Left lung (tissue), 4 donors: ENCODE measurements at regions not wholly inside any gene's neighbourhood (a gene's known extent, or its start where the extent isn't known, plus 50 kb on each side); places are given as distances from the start of the nearest gene placed in this dataset.

ENCODE experiments used
- ATAC-seq: fragments of 200-7000 bp; cut with Tn5 transposase; one replicate; pipeline ENCODE4 v1.9.1; 2020; ENCODE audit warnings: moderate library complexity
- DNase-seq, 4 donors: peaks; one replicate each; pipeline ENCODE4 v3.0.0-alpha.2; 2013 to 2020
- H3K27ac ChIP-seq, 2 donors: fragments of 200-600 bp; sonication (generic) in 1 of 2; one replicate each; pipeline versions ENCODE4 v1.5.0 to v1.8.0; 2020 to 2021
- H3K27me3 ChIP-seq, 2 donors: fragments of 200-600 bp; sonication (generic) in 1 of 2; one replicate each; pipeline versions ENCODE4 v1.5.0 to v1.8.0; 2020 to 2021
- H3K36me3 ChIP-seq, 2 donors: fragments of 200-600 bp; sonication (generic) in 1 of 2; one replicate each; pipeline versions ENCODE4 v1.5.0 to v1.8.0; 2020 to 2021
- H3K4me1 ChIP-seq, 2 donors: fragments of 200-600 bp; one replicate each; pipeline ENCODE4 v1.8.0; 2021
- H3K4me3 ChIP-seq, 2 donors: fragments of 200-600 bp; sonication (generic) in 1 of 2; one replicate each; pipeline versions ENCODE4 v1.5.0 to v1.8.0; 2020 to 2021; ENCODE audit warnings: mild to moderate bottlenecking in 1 of 2
- H3K9me3 ChIP-seq, 2 donors: fragments of 200-600 bp; sonication (generic) in 1 of 2; one replicate each; pipeline versions ENCODE4 v1.5.0 to v1.8.0; 2020 to 2021
- intact Hi-C, 2 donors: fragments of 100-400 bp; cut with DNase I; formaldehyde crosslinking; loops; one replicate each; pipeline versions ENCODE4 v1.11.2 to v1.14.2; 2022
- TF ChIP-seq, protein P1 (sequence below), 2 donors: fragments of 200-600 bp; sonication (generic) in 1 of 2; IDR thresholded peaks; one replicate each; pipeline versions ENCODE4 v1.5.0 to v1.8.0; 2021; ENCODE audit warnings: antibody characterized with exemption in 2 of 2
- donor health status: DM: no; HTN: yes; CAD: no.
- donor health status: DM: no; HTN: no; CAD: no.

- DNase-seq (no peak), ATAC-seq (no peak)
- Histone ChIP-seq H3K27me3 (no peaks in the 10 kb centered on the region), H3K36me3 (no peaks in the 10 kb centered on the region), H3K4me3 (no peak overlapping the region), H3K27ac (no peak overlapping the region), H3K4me1 (no peaks in the 10 kb centered on the region), H3K9me3 (no peaks in the 10 kb centered on the region)
- intact Hi-C loops, result no loop called here
- TF ChIP-seq, protein P1, sequence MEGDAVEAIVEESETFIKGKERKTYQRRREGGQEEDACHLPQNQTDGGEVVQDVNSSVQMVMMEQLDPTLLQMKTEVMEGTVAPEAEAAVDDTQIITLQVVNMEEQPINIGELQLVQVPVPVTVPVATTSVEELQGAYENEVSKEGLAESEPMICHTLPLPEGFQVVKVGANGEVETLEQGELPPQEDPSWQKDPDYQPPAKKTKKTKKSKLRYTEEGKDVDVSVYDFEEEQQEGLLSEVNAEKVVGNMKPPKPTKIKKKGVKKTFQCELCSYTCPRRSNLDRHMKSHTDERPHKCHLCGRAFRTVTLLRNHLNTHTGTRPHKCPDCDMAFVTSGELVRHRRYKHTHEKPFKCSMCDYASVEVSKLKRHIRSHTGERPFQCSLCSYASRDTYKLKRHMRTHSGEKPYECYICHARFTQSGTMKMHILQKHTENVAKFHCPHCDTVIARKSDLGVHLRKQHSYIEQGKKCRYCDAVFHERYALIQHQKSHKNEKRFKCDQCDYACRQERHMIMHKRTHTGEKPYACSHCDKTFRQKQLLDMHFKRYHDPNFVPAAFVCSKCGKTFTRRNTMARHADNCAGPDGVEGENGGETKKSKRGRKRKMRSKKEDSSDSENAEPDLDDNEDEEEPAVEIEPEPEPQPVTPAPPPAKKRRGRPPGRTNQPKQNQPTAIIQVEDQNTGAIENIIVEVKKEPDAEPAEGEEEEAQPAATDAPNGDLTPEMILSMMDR (IDR thresholded peaks at IDR 0.05), result no peak
These were observed 296.6 kb upstream of the ISX start for GRCh38 chr22:34769361-34769760.

DNA sequence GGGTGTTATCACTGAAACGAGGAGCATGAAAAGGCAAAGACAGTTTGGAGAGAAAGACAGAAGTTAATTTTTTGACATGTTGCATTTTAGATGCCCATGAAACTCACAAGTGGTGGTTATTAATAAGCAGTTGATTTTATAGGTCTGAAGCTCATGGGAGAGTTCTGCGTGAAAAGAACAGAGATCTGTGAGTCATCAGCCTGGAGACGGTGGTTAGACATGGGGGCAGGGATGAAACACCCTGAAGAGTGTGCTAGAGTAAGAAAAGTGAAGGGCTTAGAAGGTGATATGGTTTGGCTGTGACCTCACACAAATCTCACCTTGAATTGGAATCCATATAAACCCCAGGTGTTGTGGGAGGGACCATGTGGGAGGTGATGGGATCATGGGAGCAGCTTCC is 289.1 kb upstream of the ISX start:
- no peaks in the 10 kb centered on the region for H3K36me3 ChIP-seq
- ATAC-seq, result no peak

GRCh38 chr22:34781681-34782080 is 284.3 kb upstream of the ISX start:
- intact Hi-C loops, result no loop called here
- Histone ChIP-seq H3K27me3 (no peaks in the 10 kb centered on the region), H3K9me3 (peaks cover 0 to 19% of the 10 kb centered on the region in 2 donors), H3K36me3 (no peaks in the 10 kb centered on the region), H3K4me3 (no peak overlapping the region), H3K4me1 (no peaks in the 10 kb centered on the region), H3K27ac (no peak overlapping the region)
- DNase-seq (no peak), ATAC-seq (no peak)
- TF ChIP-seq, protein P1 (IDR thresholded peaks at IDR 0.05), result no peak

More for the DNA sequence above, 289.1 kb upstream of the ISX start:
- Histone ChIP-seq H3K4me1 (no peaks in the 10 kb centered on the region), H3K4me3 (no peak overlapping the region), H3K27me3 (peaks cover 0 to 7% of the 10 kb centered on the region in 2 donors), H3K9me3 (peaks cover 0 to 19% of the 10 kb centered on the region in 2 donors), H3K27ac (no peak overlapping the region)
- intact Hi-C loops, result no loop called here
- DNase-seq, result no peak
- TF ChIP-seq, protein P1 (IDR thresholded peaks at IDR 0.05), result no peak

- ATAC-seq, result no peak
- TF ChIP-seq, protein P1 (IDR thresholded peaks at IDR 0.05), result no peak
- DNase-seq, result no peak
- Histone ChIP-seq H3K4me1 (no peaks in the 10 kb centered on the region), H3K27me3 (no peaks in the 10 kb centered on the region), H3K27ac (no peak overlapping the region), H3K9me3 (peaks cover 0 to 5% of the 10 kb centered on the region in 2 donors), H3K36me3 (no peaks in the 10 kb centered on the region), H3K4me3 (no peak overlapping the region)
- intact Hi-C loops, result no loop called here
These were observed 282.5 kb upstream of the ISX start for GRCh38 chr22:34783436-34783835.

- no peak for DNase-seq
- Histone ChIP-seq H3K9me3 (peaks cover 0 to 2% of the 10 kb centered on the region in 2 donors), H3K4me3 (no peak overlapping the region), H3K4me1 (no peaks in the 10 kb centered on the region), H3K27me3 (no peaks in the 10 kb centered on the region), H3K27ac (no peak overlapping the region), H3K36me3 (no peaks in the 10 kb centered on the region)
- intact Hi-C loops, result no loop called here
- TF ChIP-seq, protein P1 (IDR thresholded peaks at IDR 0.05), result no peak
- ATAC-seq, result no peak
These were observed 281.9 kb upstream of the ISX start for GRCh38 chr22:34784056-34784455.
